H9 (cell line): ENCODE measurements at regions not wholly inside any gene's neighbourhood (a gene's known extent, or its start where the extent isn't known, plus 50 kb on each side); places are given as distances from the start of the nearest gene placed in this dataset.

ENCODE experiments used
- DNase-seq: peaks from one replicate; pipeline ENCODE4 v3.0.0-alpha.2; 2017
- H2AFZ ChIP-seq: one replicate; pipeline ENCODE4 v1.6.1; 2013; ENCODE audit warnings: mild to moderate bottlenecking, low read length, control low read depth, moderate library complexity
- H2AK5ac ChIP-seq: 2 replicates; pipeline ENCODE4 v1.6.1; 2013; ENCODE audit warnings: low read length, control low read depth, mixed read lengths; ENCODE audit not compliant: insufficient read length
- H2BK120ac ChIP-seq: one replicate; pipeline ENCODE4 v1.6.1; 2013; ENCODE audit warnings: low read depth, mild to moderate bottlenecking, low read length, control low read depth, inconsistent platforms; ENCODE audit not compliant: poor library complexity, severe bottlenecking
- H2BK12ac ChIP-seq: 2 replicates; pipeline ENCODE4 v1.6.1; 2013; ENCODE audit warnings: low read length, control low read depth, mixed read lengths, low read depth; ENCODE audit not compliant: insufficient read length
- H2BK15ac ChIP-seq: 2 replicates; pipeline ENCODE4 v1.6.1; 2013; ENCODE audit warnings: low read depth, low read length, control low read depth
- H2BK20ac ChIP-seq: one replicate; pipeline ENCODE4 v1.6.1; 2013; ENCODE audit warnings: low read depth, mild to moderate bottlenecking, low read length, control low read depth, inconsistent platforms; ENCODE audit not compliant: poor library complexity, severe bottlenecking
- H2BK5ac ChIP-seq: 2 replicates; pipeline ENCODE4 v1.6.1; 2013; ENCODE audit warnings: low read length, control low read depth, mixed read lengths; ENCODE audit not compliant: insufficient read length
- H3K14ac ChIP-seq: 2 replicates; pipeline ENCODE4 v1.6.1; 2013; ENCODE audit warnings: low read length, control low read depth; ENCODE audit not compliant: insufficient read depth
- H3K18ac ChIP-seq: 2 replicates; pipeline ENCODE4 v1.6.1; 2013; ENCODE audit warnings: low read depth, mild to moderate bottlenecking, mixed read lengths, low read length, control low read depth; ENCODE audit not compliant: insufficient read length
- H3K23ac ChIP-seq: 2 replicates; pipeline ENCODE4 v1.6.1; 2013; ENCODE audit warnings: low read length, control low read depth, mixed read lengths, low read depth; ENCODE audit not compliant: insufficient read length
- H3K23me2 ChIP-seq: 2 replicates; pipeline ENCODE4 v1.6.1; 2013; ENCODE audit warnings: low read depth, mild to moderate bottlenecking, mixed read lengths, low read length, control low read depth; ENCODE audit not compliant: insufficient read length, poor library complexity, severe bottlenecking
- H3K27ac ChIP-seq: 2 replicates; pipeline ENCODE4 v1.5.1; 2013; ENCODE audit warnings: low read length, control low read depth, mixed read lengths, low read depth; ENCODE audit not compliant: insufficient read length
- H3K27me3 ChIP-seq: 2 replicates; pipeline ENCODE4 v1.6.1; 2013; ENCODE audit warnings: low read length, control low read depth, inconsistent platforms; ENCODE audit not compliant: insufficient read depth
- H3K4ac ChIP-seq: 2 replicates; pipeline ENCODE4 v1.6.1; 2013; ENCODE audit warnings: low read depth, mild to moderate bottlenecking, control low read depth, inconsistent platforms, low read length, moderate library complexity
- H3K4me1 ChIP-seq: 2 replicates; pipeline ENCODE4 v1.6.1; 2013; ENCODE audit warnings: low read length, control low read depth, inconsistent platforms; ENCODE audit not compliant: insufficient read depth
- H3K4me2 ChIP-seq: 2 replicates; pipeline ENCODE4 v1.6.1; 2013; ENCODE audit warnings: low read length, control low read depth, mixed read lengths; ENCODE audit not compliant: insufficient read length, insufficient read depth
- H3K56ac ChIP-seq: 2 replicates; pipeline ENCODE4 v1.6.1; 2013; ENCODE audit warnings: low read depth, mild to moderate bottlenecking, mixed read lengths, low read length, control low read depth; ENCODE audit not compliant: insufficient read length
- H3K79me1 ChIP-seq: 2 replicates; pipeline ENCODE4 v1.6.1; 2013; ENCODE audit warnings: low read depth, mild to moderate bottlenecking, moderate library complexity, low read length, control low read depth, inconsistent platforms; ENCODE audit not compliant: insufficient read depth, poor library complexity, severe bottlenecking
- H3K79me2 ChIP-seq: 2 replicates; pipeline ENCODE4 v1.6.1; 2013; ENCODE audit warnings: low read length, control low read depth, inconsistent platforms; ENCODE audit not compliant: insufficient read depth
- H3K9ac ChIP-seq: 2 replicates; pipeline ENCODE4 v1.6.1; 2013; ENCODE audit warnings: low read length, control low read depth, mixed read lengths; ENCODE audit not compliant: insufficient read length; ENCODE audit errors: extremely low read depth
- H3K9me3 ChIP-seq: one replicate; pipeline ENCODE4 v1.6.1; 2013; ENCODE audit warnings: low read depth, low read length, inconsistent platforms; ENCODE audit not compliant: control insufficient read depth
- H3T11ph ChIP-seq: one replicate; pipeline ENCODE4 v1.6.1; 2013; ENCODE audit warnings: mild to moderate bottlenecking, low read length, control low read depth, inconsistent platforms
- H4K20me1 ChIP-seq: one replicate; pipeline ENCODE4 v1.6.1; 2013; ENCODE audit not compliant: control insufficient read depth, insufficient read length, insufficient read depth
- H4K5ac ChIP-seq: 2 replicates; pipeline ENCODE4 v1.6.1; 2013; ENCODE audit warnings: low read depth, mild to moderate bottlenecking, mixed read lengths, low read length, control low read depth; ENCODE audit not compliant: insufficient read length
- H4K8ac ChIP-seq: replicated peaks from 2 replicates; pipeline ENCODE4 v1.6.1; 2013; ENCODE audit warnings: low read length, control low read depth, mixed read lengths, low read depth; ENCODE audit not compliant: insufficient read length
- H4K91ac ChIP-seq: 2 replicates; pipeline ENCODE4 v1.6.1; 2013; ENCODE audit warnings: low read depth, mild to moderate bottlenecking, moderate library complexity, mixed read lengths, low read length, control low read depth; ENCODE audit not compliant: insufficient read length
- H3K27ac Mint-ChIP-seq, 3 experiments: 2 replicates in 2 of 3; 3 replicates in 1 of 3; pipeline ENCODE4 v1.8.0; 2020 to 2021; ENCODE audit warnings: mixed read lengths in 3 of 3, mild to moderate bottlenecking in 1 of 3, moderate library complexity in 1 of 3
- H3K27me3 Mint-ChIP-seq: 2 replicates; pipeline ENCODE4 v1.8.0; 2021; ENCODE audit warnings: low read depth, mild to moderate bottlenecking, moderate library complexity, mixed read lengths
- H3K36me3 Mint-ChIP-seq, 3 experiments: 2 replicates in 2 of 3; 3 replicates in 1 of 3; pipeline ENCODE4 v1.8.0; 2020 to 2021; ENCODE audit warnings: low read depth in 3 of 3, mixed read lengths in 3 of 3; ENCODE audit not compliant: insufficient read depth in 1 of 3
- H3K4me1 Mint-ChIP-seq, 2 experiments: 2 replicates each; pipeline ENCODE4 v1.8.0; 2020; ENCODE audit warnings: mixed read lengths in 2 of 2
- H3K4me3 Mint-ChIP-seq, 2 experiments: 2 replicates in 1 of 2; 3 replicates in 1 of 2; pipeline ENCODE4 v1.8.0; 2020 to 2021; ENCODE audit warnings: mild to moderate bottlenecking in 2 of 2, mixed read lengths in 2 of 2, moderate library complexity in 1 of 2
- H3K9me3 Mint-ChIP-seq, 2 experiments: 2 replicates in 1 of 2; 3 replicates in 1 of 2; pipeline ENCODE4 v1.8.0; 2020; ENCODE audit warnings: mild to moderate bottlenecking in 2 of 2, mixed read lengths in 2 of 2, moderate library complexity in 1 of 2
- WGBS: extraction: QIAGEN DNeasy Blood & Tissue Kit; methylation state at CpG from one replicate; pipeline ENCODE4 v1.1.7; 2013; ENCODE audit warnings: missing lambda C conversion rate, low lambda C conversion rate, mixed read lengths; ENCODE audit not compliant: insufficient read length; ENCODE audit errors: extremely low coverage; 5-methylcytosine and 5-hydroxymethylcytosine counted together
- TF ChIP-seq, protein P1 (sequence below): fragments of 200-600 bp; sonication (generic); conservative IDR thresholded peaks from 3 replicates; pipeline ENCODE4 v1.8.0; 2021; ENCODE audit warnings: antibody characterized with exemption, mild to moderate bottlenecking

GRCh38 chr21:41585199-41585994 lies 77.4 kb upstream of the TMPRSS2 start:
- Histone ChIP-seq H2AFZ (no peak overlapping the region), H3K27ac (no peak overlapping the region), H2BK12ac (no peak overlapping the region), H3K9ac (no peak overlapping the region), H3K9me3 (no peaks in the 10 kb centered on the region), H3K4ac (no peak overlapping the region), H3T11ph (no peak overlapping the region), H3K79me2 (no peaks in the 10 kb centered on the region), H3K14ac (no peak overlapping the region; the same call in 1 of the 2 replicates), H3K27me3 (no peaks in the 10 kb centered on the region), H4K5ac (peak overlapping the region; percentile 14), H2BK5ac (no peak overlapping the region), H3K4me1 (no peaks in the 10 kb centered on the region; the same call in 1 of the 2 replicates), H4K91ac (no peak overlapping the region), H3K18ac (no peak overlapping the region), H2BK120ac (no peak overlapping the region), H3K23ac (no peak overlapping the region), H3K79me1 (no peaks in the 10 kb centered on the region), H3K56ac (no peak overlapping the region), H4K8ac (peak overlapping the region; percentile 32), H2AK5ac (no peak overlapping the region), H2BK15ac (no peak overlapping the region), H3K4me2 (no peak overlapping the region), H2BK20ac (no peak overlapping the region), H3K23me2 (no peaks in the 10 kb centered on the region), H4K20me1 (peaks cover 2% of the 10 kb centered on the region)
- H3K27me3 Mint-ChIP-seq, result peaks cover 16% of the 10 kb centered on the region
- H3K36me3 Mint-ChIP-seq, result peaks cover 0 to 5% (median 0%) of the 10 kb centered on the region in 3 experiments; a peak in 1 of 7 replicates
- no peak for DNase-seq
- no peak overlapping the region for H3K27ac Mint-ChIP-seq
- WGBS, result 100% methylated on average over 1 of the region's 14 CpGs
- TF ChIP-seq, protein P1, sequence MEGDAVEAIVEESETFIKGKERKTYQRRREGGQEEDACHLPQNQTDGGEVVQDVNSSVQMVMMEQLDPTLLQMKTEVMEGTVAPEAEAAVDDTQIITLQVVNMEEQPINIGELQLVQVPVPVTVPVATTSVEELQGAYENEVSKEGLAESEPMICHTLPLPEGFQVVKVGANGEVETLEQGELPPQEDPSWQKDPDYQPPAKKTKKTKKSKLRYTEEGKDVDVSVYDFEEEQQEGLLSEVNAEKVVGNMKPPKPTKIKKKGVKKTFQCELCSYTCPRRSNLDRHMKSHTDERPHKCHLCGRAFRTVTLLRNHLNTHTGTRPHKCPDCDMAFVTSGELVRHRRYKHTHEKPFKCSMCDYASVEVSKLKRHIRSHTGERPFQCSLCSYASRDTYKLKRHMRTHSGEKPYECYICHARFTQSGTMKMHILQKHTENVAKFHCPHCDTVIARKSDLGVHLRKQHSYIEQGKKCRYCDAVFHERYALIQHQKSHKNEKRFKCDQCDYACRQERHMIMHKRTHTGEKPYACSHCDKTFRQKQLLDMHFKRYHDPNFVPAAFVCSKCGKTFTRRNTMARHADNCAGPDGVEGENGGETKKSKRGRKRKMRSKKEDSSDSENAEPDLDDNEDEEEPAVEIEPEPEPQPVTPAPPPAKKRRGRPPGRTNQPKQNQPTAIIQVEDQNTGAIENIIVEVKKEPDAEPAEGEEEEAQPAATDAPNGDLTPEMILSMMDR, result no peak
- no peak overlapping the region for H3K4me3 Mint-ChIP-seq
- H3K4me1 Mint-ChIP-seq, result peaks cover 14 to 23% of the 10 kb centered on the region in 2 experiments
- peaks cover 0 to 2% of the 10 kb centered on the region in 2 experiments; a peak in 4 of 5 replicates for H3K9me3 Mint-ChIP-seq
